Mesothelial cell of epicardium (in vitro differentiated cells): ENCODE measurements at regions not wholly inside any gene's neighbourhood (a gene's known extent, or its start where the extent isn't known, plus 50 kb on each side); places are given as distances from the start of the nearest gene placed in this dataset.

Source experiments
- DNase-seq, 2 experiments: peaks; one replicate each; pipeline ENCODE4 v3.0.0; 2021; ENCODE audit warnings: low spot score in 2 of 2; ENCODE audit not compliant: unreplicated experiment in 2 of 2
- H3K27ac Mint-ChIP-seq: 2 replicates; pipeline ENCODE4 v1.8.0; 2021; ENCODE audit warnings: mixed read lengths
- H3K27me3 Mint-ChIP-seq: 2 replicates; pipeline ENCODE4 v1.8.0; 2021; ENCODE audit warnings: low read depth, mixed read lengths
- H3K36me3 Mint-ChIP-seq: 2 replicates; pipeline ENCODE4 v1.8.0; 2021; ENCODE audit warnings: mixed read lengths
- H3K4me1 Mint-ChIP-seq: 2 replicates; pipeline ENCODE4 v1.8.0; 2021; ENCODE audit warnings: mixed read lengths
- H3K4me3 Mint-ChIP-seq: 2 replicates; pipeline ENCODE4 v1.8.0; 2021; ENCODE audit warnings: mild to moderate bottlenecking, moderate library complexity, mixed read lengths
- H3K9me3 Mint-ChIP-seq: 2 replicates; pipeline ENCODE4 v1.8.0; 2021; ENCODE audit warnings: mixed read lengths
- CTCF ChIP-seq: fragments of 200-600 bp; sonication (generic); IDR thresholded peaks from one replicate; pipeline ENCODE4 v1.5.0; 2021; ENCODE audit warnings: antibody characterized with exemption; ENCODE audit not compliant: unreplicated experiment

DNA sequence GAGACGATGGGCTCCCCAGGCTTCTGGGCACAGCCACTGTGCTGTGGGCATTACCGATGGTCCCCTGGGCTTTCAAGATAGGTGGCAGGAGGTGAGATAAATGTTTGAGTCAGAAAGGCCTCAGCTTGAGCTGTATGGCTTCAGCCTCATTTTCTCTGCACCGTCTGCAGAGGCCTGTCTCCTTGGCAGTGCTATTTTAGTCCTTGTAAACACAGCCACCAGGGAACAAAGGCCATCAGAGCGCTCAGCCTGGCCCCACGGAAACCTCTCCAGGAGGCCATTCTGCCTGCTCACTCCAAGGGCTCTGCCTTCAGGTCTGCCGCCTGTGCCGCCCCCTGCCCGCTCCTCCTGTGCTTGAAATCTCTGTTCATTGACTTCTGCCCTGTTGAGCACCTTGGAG is 1424.9 kb downstream of the TBC1D22A start:
- no peak for DNase-seq

GRCh38 chr22:48186146-48186790 is 1423.8 kb downstream of the TBC1D22A start:
- no peaks in the 10 kb centered on the region for H3K27me3 Mint-ChIP-seq
- no peak overlapping the region for H3K4me3 Mint-ChIP-seq
- no peak overlapping the region for H3K27ac Mint-ChIP-seq
- DNase-seq = no peak
- H3K4me1 Mint-ChIP-seq = no peaks in the 10 kb centered on the region
- no peak for TF ChIP-seq CTCF
- no peaks in the 10 kb centered on the region for H3K36me3 Mint-ChIP-seq
- peaks cover 7% of the 10 kb centered on the region for H3K9me3 Mint-ChIP-seq

More for the DNA sequence above, 1424.9 kb downstream of the TBC1D22A start:
- Mint-ChIP-seq H3K27me3 (no peaks in the 10 kb centered on the region), H3K9me3 (peaks cover 18% of the 10 kb centered on the region), H3K4me1 (no peaks in the 10 kb centered on the region), H3K36me3 (no peaks in the 10 kb centered on the region), H3K27ac (no peak overlapping the region), H3K4me3 (no peak overlapping the region)
- TF ChIP-seq CTCF = no peak

- Mint-ChIP-seq H3K27ac (no peak overlapping the region), H3K4me1 (no peaks in the 10 kb centered on the region), H3K27me3 (no peaks in the 10 kb centered on the region), H3K36me3 (no peaks in the 10 kb centered on the region), H3K4me3 (no peak overlapping the region), H3K9me3 (peaks cover 5% of the 10 kb centered on the region)
- no peak for DNase-seq
- TF ChIP-seq CTCF = no peak
Observed at GRCh38 chr22:48185071-48186055, 1422.9 kb downstream of the TBC1D22A start.

DNA sequence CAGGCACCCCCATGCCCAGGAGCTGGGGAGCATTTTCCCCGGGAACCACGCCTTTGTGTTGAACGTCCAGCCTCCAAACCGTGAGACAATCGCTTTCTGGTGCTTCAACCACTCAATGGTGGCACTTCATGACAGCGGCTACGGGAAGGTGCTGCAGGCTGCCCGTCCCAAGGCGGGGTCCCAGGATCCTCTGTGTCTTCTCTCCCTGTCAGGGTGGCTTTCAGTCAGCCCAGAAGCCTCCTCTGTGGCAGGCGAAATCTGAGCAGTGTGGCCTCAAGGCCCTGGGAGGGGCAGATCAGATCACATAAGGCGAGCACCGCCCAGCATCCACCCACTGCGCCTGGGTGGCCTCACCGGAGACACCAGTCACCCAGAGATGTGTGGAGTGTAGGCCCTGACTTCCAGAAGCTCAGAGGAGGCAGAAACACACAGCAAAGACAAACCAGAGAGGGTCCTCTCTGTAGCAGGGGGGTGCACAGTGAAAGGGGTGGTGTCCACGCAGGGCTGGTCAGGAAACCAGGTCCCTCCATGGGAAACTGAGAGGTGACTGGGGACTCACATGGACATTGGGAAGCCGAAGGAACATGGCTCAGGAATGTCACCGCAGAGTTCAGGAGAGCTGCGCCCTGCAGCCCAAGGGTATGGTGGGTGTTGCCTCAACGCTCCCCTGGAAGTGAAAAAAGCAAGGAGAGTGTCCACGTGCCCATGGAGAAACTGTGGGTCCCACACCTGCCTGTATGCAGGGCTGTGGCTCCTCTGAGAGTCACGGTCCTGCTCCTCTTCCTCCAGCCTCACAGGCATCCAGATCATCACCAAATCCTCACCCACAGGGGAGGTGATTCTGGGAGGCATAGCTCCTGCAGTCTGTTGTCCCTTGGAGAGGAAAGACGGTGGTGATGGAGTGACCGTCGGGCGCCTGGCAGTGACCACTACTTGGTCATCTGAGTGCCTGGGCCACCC is 1420.7 kb downstream of the TBC1D22A start:
- no peak for DNase-seq

More for the DNA sequence above, 1420.7 kb downstream of the TBC1D22A start:
- Mint-ChIP-seq H3K36me3 (no peaks in the 10 kb centered on the region), H3K4me1 (no peaks in the 10 kb centered on the region), H3K9me3 (no peaks in the 10 kb centered on the region), H3K27ac (no peak overlapping the region), H3K27me3 (peaks cover 2% of the 10 kb centered on the region), H3K4me3 (no peak overlapping the region)
- no peak for TF ChIP-seq CTCF
